ENCODE measurements at regions not wholly inside any gene's neighbourhood (a gene's known extent, or its start where the extent isn't known, plus 50 kb on each side); places are given as distances from the start of the nearest gene placed in this dataset.

- TF ChIP-seq REST (IDR thresholded peaks at IDR 0.05; ENCODE audit: borderline replicate concordance) (no peak), CTCF (IDR thresholded peaks at IDR 0.05; ENCODE audit: poor library complexity, severe bottlenecking) (no peak), TAF1 (IDR thresholded peaks at IDR 0.05; ENCODE audit: low read depth) (no peak)
Measured at GRCh38 chr1:220407191-220407590, 120.7 kb upstream of the MARK1 start.
